ENCODE measurements at regions not wholly inside any gene's neighbourhood (a gene's known extent, or its start where the extent isn't known, plus 50 kb on each side); places are given as distances from the start of the nearest gene placed in this dataset.

DNA sequence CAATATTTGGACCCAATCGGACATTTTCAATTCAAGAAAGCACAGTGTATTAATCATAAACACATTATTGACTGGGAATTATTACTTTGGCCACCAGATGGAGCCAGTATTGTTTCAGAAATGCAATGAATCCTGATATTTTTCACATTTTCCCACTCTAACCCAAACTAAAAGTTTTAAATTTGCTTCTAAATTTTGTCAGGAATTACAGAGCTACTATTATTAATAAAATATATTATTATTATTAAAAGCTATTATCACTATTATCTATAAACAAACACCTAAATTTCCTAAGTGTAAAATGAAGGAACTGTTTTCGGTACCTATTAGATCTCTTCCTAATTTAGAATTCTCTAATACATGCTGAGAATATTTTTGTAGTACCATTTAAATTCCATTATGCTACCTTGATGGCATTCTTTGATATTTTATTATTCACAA, 245.3 kb downstream of the OGFRL1 start:
- TF ChIP-seq, protein P1, sequence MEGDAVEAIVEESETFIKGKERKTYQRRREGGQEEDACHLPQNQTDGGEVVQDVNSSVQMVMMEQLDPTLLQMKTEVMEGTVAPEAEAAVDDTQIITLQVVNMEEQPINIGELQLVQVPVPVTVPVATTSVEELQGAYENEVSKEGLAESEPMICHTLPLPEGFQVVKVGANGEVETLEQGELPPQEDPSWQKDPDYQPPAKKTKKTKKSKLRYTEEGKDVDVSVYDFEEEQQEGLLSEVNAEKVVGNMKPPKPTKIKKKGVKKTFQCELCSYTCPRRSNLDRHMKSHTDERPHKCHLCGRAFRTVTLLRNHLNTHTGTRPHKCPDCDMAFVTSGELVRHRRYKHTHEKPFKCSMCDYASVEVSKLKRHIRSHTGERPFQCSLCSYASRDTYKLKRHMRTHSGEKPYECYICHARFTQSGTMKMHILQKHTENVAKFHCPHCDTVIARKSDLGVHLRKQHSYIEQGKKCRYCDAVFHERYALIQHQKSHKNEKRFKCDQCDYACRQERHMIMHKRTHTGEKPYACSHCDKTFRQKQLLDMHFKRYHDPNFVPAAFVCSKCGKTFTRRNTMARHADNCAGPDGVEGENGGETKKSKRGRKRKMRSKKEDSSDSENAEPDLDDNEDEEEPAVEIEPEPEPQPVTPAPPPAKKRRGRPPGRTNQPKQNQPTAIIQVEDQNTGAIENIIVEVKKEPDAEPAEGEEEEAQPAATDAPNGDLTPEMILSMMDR (IDR thresholded peaks at IDR 0.05; ENCODE audit: extremely low read depth in 1 of 2, insufficient read depth in 1 of 2, low read depth in 1 of 2, low read length in 2 of 2): peak; percentile 33 to 42
- TF ChIP-seq POLR2AphosphoS5 (IDR thresholded peaks at IDR 0.05; ENCODE audit: insufficient read depth, low read depth, low read length): no peak
